Activated CD8-positive, alpha-beta T cell treated with anti-CD3 and anti-CD28 coated beads for 36 hours (primary cell): ENCODE measurements at regions not wholly inside any gene's neighbourhood (a gene's known extent, or its start where the extent isn't known, plus 50 kb on each side); places are given as distances from the start of the nearest gene placed in this dataset.

Experiments
- ATAC-seq: fragments of 200-7000 bp; cut with Tn5 transposase; one replicate; pipeline ENCODE4 v1.10.0; 2021; ENCODE audit warnings: mild to moderate bottlenecking, moderate library complexity
- CTCF ChIA-PET: fragments of 350-600 bp; sonication (Branson Sonifier 250); formaldehyde crosslinking; loops from one replicate; lab custom pipeline; 2021; ENCODE audit warnings: antibody characterized with exemption; lab: Charles Lee
- POLR2A ChIA-PET: fragments of 350-600 bp; sonication (Branson Sonifier 250); formaldehyde crosslinking; loops from one replicate; lab custom pipeline; 2021; ENCODE audit warnings: antibody characterized with exemption; lab: Charles Lee
- DNase-seq: peaks from one replicate; pipeline ENCODE4 v3.0.0-alpha.2; 2020
- H3K27ac Mint-ChIP-seq: one replicate; pipeline ENCODE4 v1.8.0; 2021; ENCODE audit warnings: mild to moderate bottlenecking, mixed read lengths
- H3K27me3 Mint-ChIP-seq: one replicate; pipeline ENCODE4 v1.8.0; 2021; ENCODE audit warnings: mixed read lengths
- H3K36me3 Mint-ChIP-seq: one replicate; pipeline ENCODE4 v1.8.0; 2021; ENCODE audit warnings: low read depth, mixed read lengths
- H3K4me1 Mint-ChIP-seq: one replicate; pipeline ENCODE4 v1.8.0; 2021; ENCODE audit warnings: low read depth, mixed read lengths
- H3K4me3 Mint-ChIP-seq: one replicate; pipeline ENCODE4 v1.8.0; 2021; ENCODE audit warnings: mild to moderate bottlenecking, moderate library complexity, mixed read lengths
- H3K9me3 Mint-ChIP-seq: one replicate; pipeline ENCODE4 v1.8.0; 2021; ENCODE audit warnings: mixed read lengths
- CTCF ChIP-seq: fragments of 200-600 bp; IDR thresholded peaks from one replicate; pipeline ENCODE4 v1.8.0; 2022; ENCODE audit warnings: antibody characterized with exemption, mild to moderate bottlenecking
- intact Hi-C: fragments of 100-400 bp; cut with micrococcal nuclease; formaldehyde crosslinking; loops from one replicate; pipeline ENCODE4 v1.10.0; 2022

GRCh38 chr2:147311058-147311430 lies 533.8 kb upstream of the ACVR2A start:
- no peak overlapping the region for H3K27ac Mint-ChIP-seq

GRCh38 chr2:147310335-147311057 lies 534.3 kb upstream of the ACVR2A start:
- Mint-ChIP-seq H3K9me3 (no peaks in the 10 kb centered on the region), H3K27me3 (no peaks in the 10 kb centered on the region), H3K27ac (no peak overlapping the region), H3K4me1 (no peaks in the 10 kb centered on the region), H3K36me3 (no peaks in the 10 kb centered on the region), H3K4me3 (no peak overlapping the region)
- intact Hi-C loops = no loop called here
- ATAC-seq = no peak
- CTCF ChIA-PET = no interaction called here
- POLR2A ChIA-PET = no interaction called here
- TF ChIP-seq CTCF = no peak
- DNase-seq = no peak

More at GRCh38 chr2:147311058-147311430, 533.8 kb upstream of the ACVR2A start:
- H3K4me3 Mint-ChIP-seq = no peak overlapping the region
- DNase-seq (no peak), ATAC-seq (no peak)
- H3K4me1 Mint-ChIP-seq = no peaks in the 10 kb centered on the region
- H3K27me3 Mint-ChIP-seq = no peaks in the 10 kb centered on the region
- no peaks in the 10 kb centered on the region for H3K36me3 Mint-ChIP-seq
- H3K9me3 Mint-ChIP-seq = no peaks in the 10 kb centered on the region
- CTCF ChIA-PET = no interaction called here
- intact Hi-C loops = no loop called here
- POLR2A ChIA-PET = no interaction called here
- TF ChIP-seq CTCF = no peak

GRCh38 chr2:147297820-147298219 lies 547.0 kb upstream of the ACVR2A start:
- no peaks in the 10 kb centered on the region for H3K36me3 Mint-ChIP-seq
- DNase-seq (peak; percentile 2), ATAC-seq (peak; percentile 74)
- no peak overlapping the region for H3K27ac Mint-ChIP-seq
- TF ChIP-seq CTCF = no peak
- no peak overlapping the region for H3K4me3 Mint-ChIP-seq
- H3K4me1 Mint-ChIP-seq = peaks cover 6% of the 10 kb centered on the region
- ChIA-PET POLR2A (no interaction called here), CTCF (no interaction called here)
- intact Hi-C loops = no loop called here
- no peaks in the 10 kb centered on the region for H3K9me3 Mint-ChIP-seq
- no peaks in the 10 kb centered on the region for H3K27me3 Mint-ChIP-seq

GRCh38 chr2:147294825-147295392 lies 549.9 kb upstream of the ACVR2A start:
- H3K9me3 Mint-ChIP-seq = no peaks in the 10 kb centered on the region
- intact Hi-C loops = no loop called here
- no peak overlapping the region for H3K27ac Mint-ChIP-seq
- no peak for TF ChIP-seq CTCF
- POLR2A ChIA-PET = no interaction called here
- DNase-seq (no peak), ATAC-seq (no peak)
- CTCF ChIA-PET = no interaction called here
- no peaks in the 10 kb centered on the region for H3K36me3 Mint-ChIP-seq
- peaks cover 6% of the 10 kb centered on the region for H3K4me1 Mint-ChIP-seq
- H3K27me3 Mint-ChIP-seq = no peaks in the 10 kb centered on the region
- H3K4me3 Mint-ChIP-seq = no peak overlapping the region

GRCh38 chr2:147293991-147294824 lies 550.6 kb upstream of the ACVR2A start:
- H3K27me3 Mint-ChIP-seq = no peaks in the 10 kb centered on the region
- intact Hi-C loops = no loop called here
- no peak overlapping the region for H3K4me3 Mint-ChIP-seq
- no peak for ATAC-seq
- no peak for DNase-seq
- no peaks in the 10 kb centered on the region for H3K9me3 Mint-ChIP-seq
- peaks cover 6% of the 10 kb centered on the region for H3K4me1 Mint-ChIP-seq
- CTCF ChIA-PET = no interaction called here
- POLR2A ChIA-PET = no interaction called here
- no peaks in the 10 kb centered on the region for H3K36me3 Mint-ChIP-seq
- no peak for TF ChIP-seq CTCF
- H3K27ac Mint-ChIP-seq = no peak overlapping the region
